ENCODE measurements at regions not wholly inside any gene's neighbourhood (a gene's known extent, or its start where the extent isn't known, plus 50 kb on each side); places are given as distances from the start of the nearest gene placed in this dataset.

DNA sequence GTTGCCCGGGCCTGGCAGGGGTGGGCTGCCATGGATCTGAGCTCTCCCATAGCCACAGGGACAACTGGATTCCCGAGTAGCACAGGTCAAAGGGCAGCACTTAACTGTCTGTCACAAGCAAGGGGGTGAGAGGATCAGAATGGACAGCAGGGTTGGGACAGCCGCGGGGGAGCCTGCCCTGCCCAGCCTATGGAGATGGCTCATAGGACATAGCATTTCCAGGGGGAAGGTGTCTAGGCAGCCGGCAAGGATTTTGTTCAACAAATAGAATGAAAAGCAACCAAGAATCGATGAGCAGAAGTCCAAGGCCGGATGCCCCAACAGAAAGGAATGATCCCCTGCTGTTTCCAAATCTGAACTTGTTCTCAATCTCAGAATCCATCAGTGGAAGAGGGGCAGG is 92.9 kb downstream of the RPS6KA4 start:
- no peak for TF ChIP-seq SIN3A (IDR thresholded peaks at IDR 0.05; ENCODE audit: borderline replicate concordance, insufficient read depth, low read depth, low read length)
- no peak for TF ChIP-seq REST (IDR thresholded peaks at IDR 0.05; ENCODE audit: insufficient read depth in 1 of 2, low read depth in 2 of 2, low read length in 1 of 2)
- TF ChIP-seq POLR2AphosphoS5 (IDR thresholded peaks at IDR 0.05; ENCODE audit: low read depth, low read length) = no peak
- no peak for TF ChIP-seq CTCF (IDR thresholded peaks at IDR 0.05)
- TF ChIP-seq TCF7L2 (IDR thresholded peaks at IDR 0.05; ENCODE audit: low read depth, low read length) = no peak
- CTCF ChIA-PET = interaction anchor here (0.6 to 0.7 kb wide), 2 partner anchors 88 to 193 kb away, joined by 4 to 8 read pairs; no protein-coding TSS in a partner anchor
- Histone ChIP-seq H3K36me3 (ENCODE audit: control insufficient read depth, insufficient read depth, low read length) (no peaks in the 10 kb centered on the region), H3K4me3 (ENCODE audit: low read depth in 2 of 2, low read length in 2 of 2) (no peak overlapping the region), H3K27me3 (ENCODE audit: control insufficient read depth, insufficient read depth, low read length) (peaks cover 6% of the 10 kb centered on the region; the same call in 1 of the 2 replicates), H3K9me3 (ENCODE audit: control insufficient read depth, insufficient read depth, low read depth, low read length) (no peaks in the 10 kb centered on the region), H3K27ac (ENCODE audit: low read length) (no peak overlapping the region), H3K4me1 (ENCODE audit: control insufficient read depth, insufficient read depth, low read length) (peaks cover 15% of the 10 kb centered on the region)
- ATAC-seq (no peak), DNase-seq (ENCODE audit: low read depth, low spot score) (no peak)
- in situ Hi-C loops (cut with HindIII; ENCODE audit: low pct_unique_long_range_greater_than_20kb, low sequenced_read_pairs) (no loop called here), intact Hi-C loops (cut with micrococcal nuclease; ENCODE audit: unreplicated experiment) (no loop called here)
- BruUV-seq (replicated peaks) = no TSS peak
- POLR2A ChIA-PET = no interaction called here

DNA sequence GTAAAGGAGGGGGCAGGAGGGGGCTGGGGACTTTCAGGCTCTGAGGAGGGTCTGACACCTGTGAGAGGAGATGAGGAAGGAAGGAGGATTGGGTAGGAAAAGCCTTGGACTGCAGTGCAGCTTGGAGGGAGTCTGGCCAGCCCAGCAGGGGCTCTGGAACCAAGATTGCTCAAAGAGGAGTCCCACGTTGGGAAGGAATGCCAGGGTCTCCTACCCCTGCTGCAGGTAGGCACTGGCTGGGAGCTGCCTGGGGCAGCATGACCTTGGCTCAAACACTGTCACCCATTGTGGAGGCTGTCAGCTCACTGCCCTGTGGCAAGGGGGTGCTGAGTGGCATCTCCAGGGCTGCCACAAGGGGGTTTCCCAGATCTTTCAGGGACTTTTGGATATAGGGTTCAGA is 94.5 kb downstream of the RPS6KA4 start:
- H3K4me1 ChIP-seq (ENCODE audit: control insufficient read depth, insufficient read depth, low read length) = peaks cover 8% of the 10 kb centered on the region; the same call in 1 of the 2 replicates
- TF ChIP-seq SIN3A (IDR thresholded peaks at IDR 0.05; ENCODE audit: borderline replicate concordance, insufficient read depth, low read depth, low read length) (no peak), REST (IDR thresholded peaks at IDR 0.05; ENCODE audit: insufficient read depth in 1 of 2, low read depth in 2 of 2, low read length in 1 of 2) (no peak), TCF7L2 (IDR thresholded peaks at IDR 0.05; ENCODE audit: low read depth, low read length) (no peak), CTCF (IDR thresholded peaks at IDR 0.05) (no peak), POLR2AphosphoS5 (IDR thresholded peaks at IDR 0.05; ENCODE audit: low read depth, low read length) (no peak)
- DNase-seq (ENCODE audit: low read depth, low spot score) = no peak
- H3K4me3 ChIP-seq (ENCODE audit: low read depth in 2 of 2, low read length in 2 of 2) = no peak overlapping the region
- no peak for ATAC-seq
- peaks cover 6% of the 10 kb centered on the region; the same call in 1 of the 2 replicates for H3K27me3 ChIP-seq (ENCODE audit: control insufficient read depth, insufficient read depth, low read length)
- BruUV-seq (replicated peaks) = no TSS peak
- no peak overlapping the region for H3K27ac ChIP-seq (ENCODE audit: low read length)
- ChIA-PET POLR2A (no interaction called here), CTCF (no interaction called here)
- no peaks in the 10 kb centered on the region for H3K36me3 ChIP-seq (ENCODE audit: control insufficient read depth, insufficient read depth, low read length)
- H3K9me3 ChIP-seq (ENCODE audit: control insufficient read depth, insufficient read depth, low read depth, low read length) = no peaks in the 10 kb centered on the region
- in situ Hi-C loops (cut with HindIII; ENCODE audit: low pct_unique_long_range_greater_than_20kb, low sequenced_read_pairs) = no loop called here
- intact Hi-C loops (cut with micrococcal nuclease; ENCODE audit: unreplicated experiment) = no loop called here
